HG02678 (cell line): ENCODE measurements at regions not wholly inside any gene's neighbourhood (a gene's known extent, or its start where the extent isn't known, plus 50 kb on each side); places are given as distances from the start of the nearest gene placed in this dataset.

ENCODE experiments used
- ATAC-seq: cut with Tn5 transposase; IDR thresholded peaks from one replicate; pipeline ENCODE4 v1.9.1; 2021; ENCODE audit warnings: mild to moderate bottlenecking, moderate library complexity; ENCODE audit not compliant: unreplicated experiment

GRCh38 chr12:67452119-67452805 lies 183.1 kb downstream of the CAND1 start:
- ATAC-seq = peak; percentile 65

GRCh38 chr12:67453191-67453590 lies 184.0 kb downstream of the CAND1 start:
- no peak for ATAC-seq

GRCh38 chr12:67455236-67455635 lies 186.1 kb downstream of the CAND1 start:
- no peak for ATAC-seq

GRCh38 chr12:67456431-67456901 lies 187.3 kb downstream of the CAND1 start:
- no peak for ATAC-seq

GRCh38 chr12:67457136-67457535 lies 188.0 kb downstream of the CAND1 start:
- no peak for ATAC-seq

GRCh38 chr12:67457778-67458665 lies 188.9 kb downstream of the CAND1 start:
- no peak for ATAC-seq

GRCh38 chr12:67459173-67459572 lies 189.4 kb upstream of the DYRK2 start:
- no peak for ATAC-seq

- no peak for ATAC-seq
These were observed 189.0 kb upstream of the DYRK2 start for GRCh38 chr12:67459578-67459977.

GRCh38 chr12:67460388-67460787 lies 188.2 kb upstream of the DYRK2 start:
- no peak for ATAC-seq

- ATAC-seq = no peak
These were observed 179.8 kb upstream of the DYRK2 start for GRCh38 chr12:67468549-67469245.

- ATAC-seq = no peak
These were observed 178.9 kb upstream of the DYRK2 start for GRCh38 chr12:67469666-67470065.

GRCh38 chr12:67471810-67472209 lies 176.7 kb upstream of the DYRK2 start:
- no peak for ATAC-seq

GRCh38 chr12:67472539-67472938 lies 176.0 kb upstream of the DYRK2 start:
- no peak for ATAC-seq

GRCh38 chr12:67474934-67475620 lies 173.5 kb upstream of the DYRK2 start:
- ATAC-seq = no peak

- ATAC-seq = no peak
These were observed 172.8 kb upstream of the DYRK2 start for GRCh38 chr12:67475725-67476124.

- no peak for ATAC-seq
These were observed 170.8 kb upstream of the DYRK2 start for GRCh38 chr12:67477681-67478265.

GRCh38 chr12:67482751-67483661 lies 165.5 kb upstream of the DYRK2 start:
- peak; percentile 75 for ATAC-seq

GRCh38 chr12:67483871-67484554 lies 164.5 kb upstream of the DYRK2 start:
- ATAC-seq = peak; percentile 45
